GM20000 (cell line): ENCODE measurements at regions not wholly inside any gene's neighbourhood (a gene's known extent, or its start where the extent isn't known, plus 50 kb on each side); places are given as distances from the start of the nearest gene placed in this dataset.
"Not testable (repeated sequence)": the region's sequence is repeated elsewhere in the genome, so short reads cannot be mapped to it uniquely, and the experiment has no call there.

ENCODE experiments used
- DNase-seq: peaks from one replicate; pipeline ENCODE4 v3.0.0; 2012; ENCODE audit warnings: low spot score
- CTCF ChIP-seq: IDR thresholded peaks from 2 replicates; pipeline ENCODE4 v1.5.1; 2012; ENCODE audit warnings: mild to moderate bottlenecking, control low read depth; ENCODE audit errors: extremely low read depth, missing control alignments

GRCh38 chr7:67301667-67302066 lies 305.0 kb downstream of the TYW1 start:
- DNase-seq, result no peak

GRCh38 chr7:67302113-67303039 lies 305.7 kb downstream of the TYW1 start:
- TF ChIP-seq CTCF, result no peak
- DNase-seq, result peak; percentile 95

More at GRCh38 chr7:67301667-67302066, 305.0 kb downstream of the TYW1 start:
- no peak for TF ChIP-seq CTCF

- not testable (repeated sequence) for DNase-seq
These were observed 308.2 kb downstream of the TYW1 start for GRCh38 chr7:67304846-67305245.

- no peak for TF ChIP-seq CTCF
- no peak for DNase-seq
These were observed 309.7 kb downstream of the TYW1 start for GRCh38 chr7:67306331-67306730.

- no peak for DNase-seq
- TF ChIP-seq CTCF, result no peak
These were observed 313.3 kb downstream of the TYW1 start for GRCh38 chr7:67309764-67310549.

- no peak for TF ChIP-seq CTCF
- no peak for DNase-seq
These were observed 315.3 kb downstream of the TYW1 start for GRCh38 chr7:67311901-67312300.

- no peak for TF ChIP-seq CTCF
- DNase-seq, result no peak
These were observed 316.6 kb downstream of the TYW1 start for GRCh38 chr7:67313213-67313612.

- DNase-seq, result not testable (repeated sequence)
These were observed 320.3 kb downstream of the TYW1 start for GRCh38 chr7:67316902-67317301.

- not testable (repeated sequence) for DNase-seq
These were observed 331.6 kb downstream of the TYW1 start for GRCh38 chr7:67328257-67328656.

- not testable (repeated sequence) for DNase-seq
These were observed 338.5 kb downstream of the TYW1 start for GRCh38 chr7:67335165-67335564.

- DNase-seq, result not testable (repeated sequence)
These were observed 339.0 kb downstream of the TYW1 start for GRCh38 chr7:67335663-67336062.

GRCh38 chr7:67338545-67338944 lies 341.9 kb downstream of the TYW1 start:
- not testable (repeated sequence) for DNase-seq
